ENCODE measurements at regions not wholly inside any gene's neighbourhood (a gene's known extent, or its start where the extent isn't known, plus 50 kb on each side); places are given as distances from the start of the nearest gene placed in this dataset.

- no peak for TF ChIP-seq CTCF (IDR thresholded peaks at IDR 0.05)
- no peak for TF ChIP-seq POLR2AphosphoS5 (IDR thresholded peaks at IDR 0.05)
- TF ChIP-seq POLR2A (IDR thresholded peaks at IDR 0.05), result no peak
Observed at GRCh38 chr14:97331058-97331457, 533.9 kb downstream of the VRK1 start.
